ENCODE measurements at regions not wholly inside any gene's neighbourhood (a gene's known extent, or its start where the extent isn't known, plus 50 kb on each side); places are given as distances from the start of the nearest gene placed in this dataset.
A peak's percentile ranks its signal among the peaks of the same experiment; 100 is the strongest.

DNA sequence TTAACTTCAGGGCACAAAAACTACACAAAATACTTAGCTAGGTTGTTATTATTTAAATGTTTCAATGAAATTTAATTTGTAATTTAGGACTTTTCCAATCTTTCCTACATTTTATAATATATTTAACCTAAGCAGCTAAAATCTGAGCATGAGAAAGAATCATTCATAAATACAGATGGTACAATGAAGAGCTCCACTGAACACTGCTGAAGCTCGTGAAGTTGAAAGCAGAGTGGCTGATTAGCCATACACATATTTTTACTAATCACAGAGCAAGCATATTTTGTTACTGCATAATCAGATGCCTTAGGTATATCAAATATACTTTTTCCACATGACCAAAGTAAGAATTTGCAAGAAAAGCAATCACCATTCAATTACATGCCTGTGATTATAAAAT is 184.9 kb upstream of the ETAA1 start:
- no peak for DNase-seq
- H3K4me1 ChIP-seq (ENCODE audit: control insufficient read depth, insufficient read depth, low read length), result no peaks in the 10 kb centered on the region
- intact Hi-C loops (cut with DNase I), result no loop called here
- ATAC-seq, result no peak
- WGBS, result 65% methylated on average over 1 of the region's 1 CpG
- no peak overlapping the region for H3K4me3 ChIP-seq (ENCODE audit: low read length)
- H3K27me3 ChIP-seq (ENCODE audit: control insufficient read depth, insufficient read depth), result no peaks in the 10 kb centered on the region
- H3K27ac ChIP-seq (ENCODE audit: low read length), result no peak overlapping the region
- H3K9me3 ChIP-seq (ENCODE audit: control insufficient read depth, low read length), result no peaks in the 10 kb centered on the region

- intact Hi-C loops (cut with DNase I), result no loop called here
Observed at GRCh38 chr2:67213270-67213670, 183.9 kb upstream of the ETAA1 start.

DNA sequence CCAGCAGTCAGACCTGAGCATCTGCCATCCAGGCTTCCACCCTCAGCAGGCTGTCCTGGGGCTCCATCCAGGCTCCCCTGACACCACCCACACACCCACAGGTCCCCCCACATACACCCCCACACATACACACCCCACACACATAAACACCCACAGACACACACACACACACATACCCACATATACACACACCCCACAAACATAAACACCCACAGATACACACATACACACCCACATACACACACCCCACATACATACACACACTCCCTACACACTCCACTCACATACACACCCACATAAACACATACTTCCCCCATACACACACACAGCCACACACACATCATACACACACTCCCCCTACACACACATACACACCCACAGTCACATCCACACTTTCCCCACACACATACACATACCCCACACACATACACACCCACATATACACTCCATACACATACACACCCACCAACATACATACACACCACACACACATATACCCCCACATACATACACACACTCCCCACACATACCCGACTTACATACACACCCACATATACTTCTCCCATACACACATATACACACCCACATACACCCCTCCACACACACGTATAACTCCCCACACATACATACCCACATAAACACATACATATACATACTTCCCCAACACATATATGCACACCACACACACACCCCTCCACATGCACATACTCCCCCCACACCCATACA is 183.3 kb upstream of the ETAA1 start:
- WGBS, result 96% methylated on average over 2 of the region's 2 CpGs
- no peak for ATAC-seq
- Histone ChIP-seq H3K27ac (ENCODE audit: low read length) (no peak overlapping the region), H3K27me3 (ENCODE audit: control insufficient read depth, insufficient read depth) (no peaks in the 10 kb centered on the region), H3K4me3 (ENCODE audit: low read length) (no peak overlapping the region), H3K4me1 (ENCODE audit: control insufficient read depth, insufficient read depth, low read length) (no peaks in the 10 kb centered on the region), H3K9me3 (ENCODE audit: control insufficient read depth, low read length) (no peaks in the 10 kb centered on the region)
- intact Hi-C loops (cut with DNase I), result no loop called here
- no peak for DNase-seq

More at GRCh38 chr2:67213270-67213670, 183.9 kb upstream of the ETAA1 start:
- H3K9me3 ChIP-seq (ENCODE audit: control insufficient read depth, low read length), result no peaks in the 10 kb centered on the region
- ATAC-seq (no peak), DNase-seq (no peak)
- H3K27me3 ChIP-seq (ENCODE audit: control insufficient read depth, insufficient read depth), result no peaks in the 10 kb centered on the region
- H3K4me3 ChIP-seq (ENCODE audit: low read length), result no peak overlapping the region
- no peak overlapping the region for H3K27ac ChIP-seq (ENCODE audit: low read length)
- H3K4me1 ChIP-seq (ENCODE audit: control insufficient read depth, insufficient read depth, low read length), result no peaks in the 10 kb centered on the region
- WGBS, result 83% methylated on average over 8 of the region's 8 CpGs

GRCh38 chr2:67214585-67215185 is 182.4 kb upstream of the ETAA1 start:
- ATAC-seq (no peak), DNase-seq (no peak)
- Histone ChIP-seq H3K9me3 (ENCODE audit: control insufficient read depth, low read length) (no peaks in the 10 kb centered on the region), H3K4me3 (ENCODE audit: low read length) (no peak overlapping the region), H3K27me3 (ENCODE audit: control insufficient read depth, insufficient read depth) (no peaks in the 10 kb centered on the region), H3K4me1 (ENCODE audit: control insufficient read depth, insufficient read depth, low read length) (no peaks in the 10 kb centered on the region), H3K27ac (ENCODE audit: low read length) (no peak overlapping the region)
- intact Hi-C loops (cut with DNase I), result no loop called here
- 91% methylated on average over 5 of the region's 5 CpGs for WGBS

- ATAC-seq (no peak), DNase-seq (peak in 1 of 3 donors; percentile 43)
- no peaks in the 10 kb centered on the region for H3K9me3 ChIP-seq (ENCODE audit: control insufficient read depth, low read length)
- no peak overlapping the region for H3K27ac ChIP-seq (ENCODE audit: low read length)
- intact Hi-C loops (cut with DNase I), result no loop called here
- H3K27me3 ChIP-seq (ENCODE audit: control insufficient read depth, insufficient read depth), result no peaks in the 10 kb centered on the region
- no peak overlapping the region for H3K4me3 ChIP-seq (ENCODE audit: low read length)
- no peaks in the 10 kb centered on the region for H3K4me1 ChIP-seq (ENCODE audit: control insufficient read depth, insufficient read depth, low read length)
- 54% methylated on average over 16 of the region's 16 CpGs for whole genome bisulfite sequencing
Observed at GRCh38 chr2:67215214-67216055, 181.7 kb upstream of the ETAA1 start.

DNA sequence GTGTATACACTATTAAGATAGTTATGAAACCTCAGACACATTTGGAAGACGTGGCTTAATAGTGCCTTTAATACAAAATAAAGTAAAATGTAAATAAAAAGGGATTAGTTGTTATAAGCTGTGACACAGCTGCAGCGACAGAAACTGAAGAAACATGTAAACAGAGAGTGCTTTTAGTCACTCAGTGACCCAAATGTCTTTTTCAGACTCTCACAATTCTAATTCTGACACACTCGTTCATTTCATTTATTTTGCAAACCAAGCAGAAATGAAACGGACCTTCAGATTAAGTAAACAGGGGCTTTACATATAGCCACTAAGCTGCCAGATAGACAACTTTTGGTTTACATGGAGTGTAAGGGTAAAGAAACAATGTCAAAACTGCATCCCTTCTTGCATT is 181.0 kb upstream of the ETAA1 start:
- no peak overlapping the region for H3K27ac ChIP-seq (ENCODE audit: low read length)
- no peaks in the 10 kb centered on the region for H3K9me3 ChIP-seq (ENCODE audit: control insufficient read depth, low read length)
- no peaks in the 10 kb centered on the region for H3K27me3 ChIP-seq (ENCODE audit: control insufficient read depth, insufficient read depth)
- intact Hi-C loops (cut with DNase I), result no loop called here
- no peaks in the 10 kb centered on the region for H3K4me1 ChIP-seq (ENCODE audit: control insufficient read depth, insufficient read depth, low read length)
- DNase-seq (no peak), ATAC-seq (no peak)
- H3K4me3 ChIP-seq (ENCODE audit: low read length), result no peak overlapping the region
- 82% methylated on average over 4 of the region's 4 CpGs for WGBS

DNA sequence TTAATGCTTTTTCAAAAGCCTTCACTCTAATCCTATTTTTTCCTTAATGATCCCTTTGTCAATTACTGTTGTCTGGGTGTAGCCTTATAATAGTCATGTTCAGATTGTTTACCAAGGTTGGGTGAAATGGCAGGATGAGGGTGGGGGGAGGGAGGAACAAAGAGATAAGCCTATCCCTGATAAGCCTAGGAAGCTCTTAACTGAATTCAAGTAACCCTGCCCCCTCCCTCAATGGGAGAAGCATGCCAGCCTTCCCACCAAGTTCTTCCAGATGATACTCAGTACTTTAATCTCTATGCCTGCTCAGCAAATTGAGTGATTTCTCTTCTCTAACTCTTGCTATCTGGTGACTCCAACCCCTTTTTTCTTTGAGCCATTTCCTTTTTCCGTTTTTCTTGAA is 180.3 kb upstream of the ETAA1 start:
- WGBS, result 49% methylated on average over 1 of the region's 1 CpG
- ATAC-seq (no peak), DNase-seq (no peak)
- intact Hi-C loops (cut with DNase I), result no loop called here
- Histone ChIP-seq H3K27me3 (ENCODE audit: control insufficient read depth, insufficient read depth) (no peaks in the 10 kb centered on the region), H3K9me3 (ENCODE audit: control insufficient read depth, low read length) (no peaks in the 10 kb centered on the region), H3K27ac (ENCODE audit: low read length) (no peak overlapping the region), H3K4me1 (ENCODE audit: control insufficient read depth, insufficient read depth, low read length) (no peaks in the 10 kb centered on the region), H3K4me3 (ENCODE audit: low read length) (no peak overlapping the region)

DNA sequence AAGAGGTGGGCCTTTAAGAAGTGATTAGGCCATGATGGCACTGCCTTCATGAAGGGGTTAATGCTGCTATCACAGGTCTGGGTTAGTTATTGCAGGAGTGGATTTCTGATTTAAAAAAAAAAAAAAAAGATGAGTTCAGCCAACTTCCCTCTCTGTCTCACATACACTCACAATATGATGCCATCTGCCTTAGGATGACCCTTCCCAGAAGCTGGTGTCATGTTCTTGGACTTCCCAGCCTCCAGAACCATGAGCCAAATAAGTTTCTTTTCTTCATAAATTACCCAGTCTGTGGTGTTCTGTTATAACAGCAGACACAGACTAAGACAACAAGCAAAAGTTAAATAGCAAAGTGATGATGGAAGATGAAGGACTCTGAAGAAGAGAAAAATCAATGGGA is 179.7 kb upstream of the ETAA1 start:
- Histone ChIP-seq H3K4me1 (ENCODE audit: control insufficient read depth, insufficient read depth, low read length) (no peaks in the 10 kb centered on the region), H3K27me3 (ENCODE audit: control insufficient read depth, insufficient read depth) (no peaks in the 10 kb centered on the region), H3K27ac (ENCODE audit: low read length) (no peak overlapping the region), H3K9me3 (ENCODE audit: control insufficient read depth, low read length) (no peaks in the 10 kb centered on the region), H3K4me3 (ENCODE audit: low read length) (no peak overlapping the region)
- no peak for ATAC-seq
- intact Hi-C loops (cut with DNase I), result no loop called here
- no peak for DNase-seq

DNA sequence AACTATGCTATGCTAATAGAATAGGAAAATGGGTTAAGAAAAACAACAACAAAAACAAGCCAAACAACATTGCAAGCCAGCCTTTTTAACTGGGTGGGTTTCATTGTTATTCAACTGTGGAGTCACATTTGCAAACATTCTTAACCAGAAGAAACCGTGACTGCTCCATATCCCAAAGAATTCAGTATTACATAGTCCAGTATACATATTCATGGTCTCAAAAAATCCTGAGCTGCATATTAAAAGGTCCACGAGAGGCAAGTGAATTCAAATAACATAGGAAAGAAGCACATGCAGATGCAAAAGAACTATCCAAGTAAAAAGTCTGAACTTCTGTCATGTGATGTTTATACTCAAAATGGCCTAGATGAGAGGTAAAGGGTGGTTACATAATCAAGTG is 179.1 kb upstream of the ETAA1 start:
- intact Hi-C loops (cut with DNase I), result no loop called here
- 90% methylated on average over 2 of the region's 2 CpGs for WGBS

DNA sequence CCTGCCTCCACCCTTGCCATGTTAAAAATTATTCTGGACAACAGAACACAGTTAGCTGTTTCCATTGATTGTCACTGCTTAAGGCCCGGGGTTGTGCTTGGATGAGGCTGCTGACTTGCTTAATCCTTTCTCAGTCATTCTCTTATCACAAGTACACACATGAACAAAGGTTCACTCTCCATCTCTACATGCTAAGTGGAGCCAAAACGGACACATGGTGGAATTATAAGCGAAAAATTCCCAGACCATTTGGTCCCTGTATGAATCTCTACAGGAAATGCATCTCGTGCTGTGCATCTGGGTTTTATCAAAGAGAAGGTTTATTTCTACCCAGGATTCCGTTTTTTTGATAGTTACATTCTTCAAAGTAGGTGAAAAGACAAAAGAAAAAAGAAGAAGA is 177.5 kb upstream of the ETAA1 start:
- no peak overlapping the region for H3K4me3 ChIP-seq (ENCODE audit: low read length)
- H3K9me3 ChIP-seq (ENCODE audit: control insufficient read depth, low read length), result no peaks in the 10 kb centered on the region
- 49% methylated on average over 5 of the region's 5 CpGs for WGBS
- intact Hi-C loops (cut with DNase I), result no loop called here
- ATAC-seq, result no peak
- no peaks in the 10 kb centered on the region for H3K4me1 ChIP-seq (ENCODE audit: control insufficient read depth, insufficient read depth, low read length)
- H3K27me3 ChIP-seq (ENCODE audit: control insufficient read depth, insufficient read depth), result no peaks in the 10 kb centered on the region
- no peak for DNase-seq
- no peak overlapping the region for H3K27ac ChIP-seq (ENCODE audit: low read length)

More for the DNA sequence above, 179.1 kb upstream of the ETAA1 start:
- no peak for DNase-seq
- no peak for ATAC-seq
- H3K9me3 ChIP-seq (ENCODE audit: control insufficient read depth, low read length), result no peaks in the 10 kb centered on the region
- no peaks in the 10 kb centered on the region for H3K27me3 ChIP-seq (ENCODE audit: control insufficient read depth, insufficient read depth)
- no peak overlapping the region for H3K27ac ChIP-seq (ENCODE audit: low read length)
- H3K4me1 ChIP-seq (ENCODE audit: control insufficient read depth, insufficient read depth, low read length), result no peaks in the 10 kb centered on the region
- no peak overlapping the region for H3K4me3 ChIP-seq (ENCODE audit: low read length)

DNA sequence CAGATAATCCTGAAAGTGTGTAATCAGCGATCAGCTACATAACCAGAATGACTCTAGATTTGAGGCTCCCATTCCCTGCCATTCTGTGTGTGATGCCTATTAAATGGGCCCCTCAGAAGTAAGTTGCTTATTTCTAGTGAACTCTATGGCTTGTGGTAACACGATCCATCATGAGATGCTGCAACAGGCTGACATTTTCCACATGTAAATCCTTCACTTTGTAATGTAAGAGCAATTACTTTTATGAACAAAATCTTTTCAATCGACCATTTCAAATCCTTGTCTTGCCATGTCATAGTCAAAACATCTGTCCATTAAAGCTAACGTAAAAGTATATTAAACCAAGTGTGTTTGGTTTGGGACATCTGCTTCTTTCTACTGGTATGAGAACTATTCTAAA is 175.9 kb upstream of the ETAA1 start:
- Histone ChIP-seq H3K27me3 (ENCODE audit: control insufficient read depth, insufficient read depth) (no peaks in the 10 kb centered on the region), H3K4me3 (ENCODE audit: low read length) (no peak overlapping the region), H3K27ac (ENCODE audit: low read length) (no peak overlapping the region), H3K9me3 (ENCODE audit: control insufficient read depth, low read length) (no peaks in the 10 kb centered on the region), H3K4me1 (ENCODE audit: control insufficient read depth, insufficient read depth, low read length) (no peaks in the 10 kb centered on the region)
- 80% methylated on average over 4 of the region's 4 CpGs for WGBS
- intact Hi-C loops (cut with DNase I), result no loop called here
- no peak for ATAC-seq
- DNase-seq, result no peak

Data from right cardiac atrium (tissue), 5 donors.